ENCODE measurements at regions not wholly inside any gene's neighbourhood (a gene's known extent, or its start where the extent isn't known, plus 50 kb on each side); places are given as distances from the start of the nearest gene placed in this dataset.

DNA sequence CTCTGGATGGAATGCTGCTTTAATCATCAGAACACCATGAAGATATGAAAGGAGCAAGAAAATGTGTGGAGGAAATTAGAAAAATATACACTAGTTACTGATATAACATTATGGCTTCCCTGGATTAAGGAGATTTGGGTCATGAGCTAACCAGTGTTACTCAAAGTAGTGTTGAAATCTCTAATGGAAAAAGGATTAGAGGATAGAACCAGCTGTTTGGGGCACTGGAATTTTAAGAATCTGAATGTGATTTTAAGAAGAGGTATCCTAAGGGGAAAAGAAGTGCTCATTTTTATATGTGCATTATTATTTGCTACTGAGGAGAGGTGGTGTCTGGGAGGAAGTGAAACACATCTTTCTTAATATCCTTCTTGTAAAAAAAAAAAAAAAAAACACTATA lies 164.1 kb upstream of the PPARGC1A start:
- intact Hi-C loops (cut with micrococcal nuclease) (no loop called here), dilution Hi-C loops (cut with MboI; ENCODE audit: extremely low pct_ligation_motif_present, low sequenced_read_pairs) (no loop called here)
- CTCF ChIA-PET: no interaction called here
- H3K9ac ChIP-seq (replicated peaks; ENCODE audit: extremely low read depth, insufficient read depth, low read length): no peak overlapping the region
- H2AFZ ChIP-seq (ENCODE audit: low read depth, low read length): no peak overlapping the region
- no peaks in the 10 kb centered on the region for H3K4me1 ChIP-seq (ENCODE audit: control insufficient read depth, extremely low read depth, insufficient read depth, low read length)
- FAIRE-seq: no peak
- H3K4me3 ChIP-seq (replicated peaks in 1 of 3; ENCODE audit: insufficient read depth in 1 of 3, low read depth in 1 of 3, low read length in 3 of 3): no peak overlapping the region
- BruUV-seq (replicated peaks): no TSS peak
- TF ChIP-seq GATA2 (IDR thresholded peaks at IDR 0.05; ENCODE audit: insufficient read depth, insufficient read length, low read depth, low read length) (no peak), POLR2A (IDR thresholded peaks at IDR 0.05; ENCODE audit: low read depth, low read length) (no peak), MYC (IDR thresholded peaks at IDR 0.05; ENCODE audit: low read depth, low read length) (no peak), FOS (IDR thresholded peaks at IDR 0.05; ENCODE audit: borderline replicate concordance, insufficient read depth, low read length) (no peak), EZH2 (IDR thresholded peaks at IDR 0.05; ENCODE audit: borderline replicate concordance, low read depth, low read length, severe bottlenecking) (no peak), POLR2AphosphoS5 (IDR thresholded peaks at IDR 0.05; ENCODE audit: insufficient read depth, low read depth, low read length) (no peak), JUN (IDR thresholded peaks at IDR 0.05; ENCODE audit: borderline replicate concordance, insufficient read depth, insufficient read length, low read depth) (no peak)
- TF ChIP-seq, protein P1, sequence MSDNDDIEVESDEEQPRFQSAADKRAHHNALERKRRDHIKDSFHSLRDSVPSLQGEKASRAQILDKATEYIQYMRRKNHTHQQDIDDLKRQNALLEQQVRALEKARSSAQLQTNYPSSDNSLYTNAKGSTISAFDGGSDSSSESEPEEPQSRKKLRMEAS (IDR thresholded peaks at IDR 0.05; ENCODE audit: insufficient read depth, insufficient read length): no peak
- TF ChIP-seq, protein P2, sequence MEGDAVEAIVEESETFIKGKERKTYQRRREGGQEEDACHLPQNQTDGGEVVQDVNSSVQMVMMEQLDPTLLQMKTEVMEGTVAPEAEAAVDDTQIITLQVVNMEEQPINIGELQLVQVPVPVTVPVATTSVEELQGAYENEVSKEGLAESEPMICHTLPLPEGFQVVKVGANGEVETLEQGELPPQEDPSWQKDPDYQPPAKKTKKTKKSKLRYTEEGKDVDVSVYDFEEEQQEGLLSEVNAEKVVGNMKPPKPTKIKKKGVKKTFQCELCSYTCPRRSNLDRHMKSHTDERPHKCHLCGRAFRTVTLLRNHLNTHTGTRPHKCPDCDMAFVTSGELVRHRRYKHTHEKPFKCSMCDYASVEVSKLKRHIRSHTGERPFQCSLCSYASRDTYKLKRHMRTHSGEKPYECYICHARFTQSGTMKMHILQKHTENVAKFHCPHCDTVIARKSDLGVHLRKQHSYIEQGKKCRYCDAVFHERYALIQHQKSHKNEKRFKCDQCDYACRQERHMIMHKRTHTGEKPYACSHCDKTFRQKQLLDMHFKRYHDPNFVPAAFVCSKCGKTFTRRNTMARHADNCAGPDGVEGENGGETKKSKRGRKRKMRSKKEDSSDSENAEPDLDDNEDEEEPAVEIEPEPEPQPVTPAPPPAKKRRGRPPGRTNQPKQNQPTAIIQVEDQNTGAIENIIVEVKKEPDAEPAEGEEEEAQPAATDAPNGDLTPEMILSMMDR (IDR thresholded peaks at IDR 0.05; ENCODE audit: extremely low read depth in 1 of 2, insufficient read depth in 1 of 2, low read depth in 1 of 2, low read length in 2 of 2): no peak
- H3K36me3 ChIP-seq (ENCODE audit: control insufficient read depth in 2 of 2, extremely low read depth in 1 of 2, insufficient read depth in 2 of 2, low read length in 2 of 2): no peaks in the 10 kb centered on the region
- no peaks in the 10 kb centered on the region for H3K79me2 ChIP-seq (ENCODE audit: control insufficient read depth, insufficient read depth, low read length)
- DNase-seq (ENCODE audit: low read depth, low spot score): no peak
- H3K27ac ChIP-seq (ENCODE audit: insufficient read depth, low read depth, low read length): no peak overlapping the region
- no peaks in the 10 kb centered on the region for H3K9me1 ChIP-seq (replicated peaks; ENCODE audit: control insufficient read depth, extremely low read depth, insufficient read depth, low read length)
- H3K4me2 ChIP-seq (ENCODE audit: insufficient read depth, low read length): no peak overlapping the region
- no peaks in the 10 kb centered on the region for H3K9me3 ChIP-seq (replicated peaks; ENCODE audit: control insufficient read depth, insufficient read depth, low read length)
- no peaks in the 10 kb centered on the region for H3K27me3 ChIP-seq (ENCODE audit: control insufficient read depth in 2 of 2, insufficient read depth in 2 of 2, low read length in 2 of 2)
- POLR2A ChIA-PET: no interaction called here
- no peaks in the 10 kb centered on the region for H4K20me1 ChIP-seq (replicated peaks; ENCODE audit: control insufficient read depth, extremely low read depth, insufficient read depth, low read length)

All from endothelial cell of umbilical vein (primary cell).